ENCODE measurements at regions not wholly inside any gene's neighbourhood (a gene's known extent, or its start where the extent isn't known, plus 50 kb on each side); places are given as distances from the start of the nearest gene placed in this dataset.

GRCh38 chr4:32429151-32429550, 1709.0 kb downstream of the PCDH7 start:
- TF ChIP-seq CTCF (conservative IDR thresholded peaks at IDR 0.05; ENCODE audit: low read length) (no peak), EZH2phosphoT487 (IDR thresholded peaks at IDR 0.05; ENCODE audit: borderline replicate concordance) (no peak)

Measured in Loucy (cell line).